ENCODE measurements at regions not wholly inside any gene's neighbourhood (a gene's known extent, or its start where the extent isn't known, plus 50 kb on each side); places are given as distances from the start of the nearest gene placed in this dataset.

DNA sequence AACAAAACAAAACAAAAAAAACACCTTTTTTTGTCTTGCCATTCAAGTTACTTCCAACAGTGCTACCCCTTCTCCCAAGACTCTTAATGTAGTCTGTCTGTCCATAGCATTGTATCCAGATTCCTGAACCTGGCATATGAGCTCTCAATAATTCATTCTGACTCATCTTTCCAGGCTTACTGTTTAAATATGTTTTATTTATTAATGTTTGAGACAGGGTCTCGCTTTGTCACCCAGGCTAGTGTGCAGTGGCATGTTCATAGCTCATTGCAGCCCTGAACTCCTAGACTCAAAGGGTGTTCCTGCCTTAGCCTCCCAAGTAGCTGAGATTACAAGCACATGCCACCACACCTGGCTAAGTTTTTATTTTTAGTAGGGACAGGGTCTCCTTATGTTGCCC lies 208.0 kb upstream of the DMRT1 start:
- DNase-seq, result no peak

DNA sequence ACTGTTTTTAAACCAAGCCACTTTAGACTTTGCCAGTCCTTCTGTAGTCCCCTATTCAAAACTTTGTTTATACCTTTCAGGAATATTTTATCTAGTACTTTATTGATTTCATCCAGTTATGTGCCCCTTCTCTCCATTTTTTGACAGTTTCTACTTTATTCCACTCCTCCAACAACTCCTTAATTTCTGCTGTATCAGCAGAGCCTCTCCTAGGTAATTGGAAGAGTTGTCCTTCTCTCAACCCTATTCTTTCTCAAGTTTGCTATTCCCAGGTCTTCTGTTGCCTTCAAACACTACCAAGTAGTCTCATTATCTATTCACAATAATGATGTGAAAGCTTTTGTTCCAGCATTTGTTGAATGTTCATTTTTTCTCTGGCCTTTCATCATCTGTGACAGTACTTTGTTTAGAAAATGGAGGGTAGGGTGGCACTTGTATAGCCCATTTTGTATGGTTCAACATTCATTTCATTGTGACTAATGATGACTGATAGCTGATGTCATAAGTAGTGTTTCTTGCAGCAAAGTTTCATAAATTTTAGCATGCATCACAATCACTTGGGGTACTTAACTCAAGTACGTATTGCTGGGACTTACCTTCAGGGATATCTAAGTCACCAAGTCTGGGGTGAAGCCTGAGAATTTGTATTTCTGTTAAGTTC lies 204.4 kb upstream of the DMRT1 start:
- DNase-seq, result no peak

DNA sequence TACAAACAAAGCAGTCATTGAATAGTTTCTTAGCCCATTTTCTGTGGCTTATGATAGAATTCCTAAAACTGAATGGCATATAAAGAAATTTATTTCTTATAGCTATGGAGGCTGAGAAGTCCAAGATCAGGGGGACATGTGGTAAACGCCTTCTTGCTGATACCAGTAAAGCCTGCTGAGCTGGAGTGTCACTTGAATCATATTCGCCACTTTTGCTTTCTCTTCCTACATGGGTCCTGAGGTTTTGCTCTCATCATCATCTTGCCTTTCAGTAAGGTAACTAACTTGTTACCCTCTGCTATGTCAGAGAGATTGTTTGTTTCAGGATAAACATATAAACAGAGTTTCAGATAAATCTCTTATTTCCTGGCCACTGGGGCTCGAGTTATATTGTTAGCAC lies 203.3 kb upstream of the DMRT1 start:
- no peak for DNase-seq

DNA sequence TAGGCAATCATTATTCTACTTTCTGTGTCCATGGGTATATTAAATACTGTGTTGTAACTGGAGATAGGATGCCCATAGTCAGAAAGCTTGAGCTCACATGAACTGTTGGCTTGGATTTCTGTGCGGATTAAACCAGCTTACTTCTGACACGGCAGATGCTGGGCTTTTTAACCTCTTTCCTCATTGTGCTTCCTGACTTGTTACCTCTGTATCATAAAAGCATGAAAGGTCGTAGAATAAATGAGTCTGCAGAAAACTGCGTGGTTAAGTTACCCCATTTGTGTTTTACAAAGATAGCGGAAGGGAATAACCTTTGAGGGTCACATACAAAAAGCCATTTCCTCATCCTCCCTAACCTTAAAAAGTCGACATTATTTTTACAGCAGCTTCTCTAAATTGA lies 199.5 kb upstream of the DMRT1 start:
- DNase-seq, result no peak

DNA sequence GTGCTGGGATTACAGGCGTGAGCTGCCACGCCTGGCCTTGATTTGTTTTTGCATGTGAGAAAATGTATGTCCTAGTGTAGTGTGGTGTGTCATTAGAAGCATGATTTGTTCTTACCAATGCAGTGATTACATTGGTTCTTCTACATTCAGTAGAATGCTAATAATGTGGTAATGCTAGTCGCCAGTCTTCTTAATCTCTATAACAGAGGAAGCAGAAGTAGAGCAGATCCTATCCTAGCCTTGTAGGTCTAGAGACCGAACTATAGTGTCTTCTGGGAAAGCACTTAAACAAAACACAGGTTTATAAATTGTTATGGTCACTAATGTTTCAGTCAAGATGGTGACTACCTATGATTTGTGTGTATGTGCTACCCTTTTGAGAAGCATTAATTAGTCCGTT lies 197.5 kb upstream of the DMRT1 start:
- DNase-seq, result no peak

DNA sequence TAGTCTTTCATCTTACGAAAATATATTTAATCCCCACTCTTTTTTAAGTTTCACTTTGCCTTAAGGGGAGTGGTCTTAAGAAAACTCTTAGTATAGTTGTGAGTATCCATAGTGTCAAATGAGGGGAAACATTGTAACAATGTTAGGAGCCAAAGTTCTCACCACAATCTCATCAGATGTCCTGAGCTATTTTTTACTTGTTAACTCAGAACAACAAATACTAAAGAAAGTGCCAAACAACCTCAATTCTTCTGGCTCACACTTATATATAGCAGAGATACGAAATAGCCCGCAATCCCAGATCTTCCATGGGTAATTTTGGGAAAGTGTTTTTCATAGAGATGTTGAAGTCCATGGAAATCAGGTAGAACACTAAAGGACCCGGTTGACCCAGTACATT lies 194.0 kb upstream of the DMRT1 start:
- no peak for DNase-seq

DNA sequence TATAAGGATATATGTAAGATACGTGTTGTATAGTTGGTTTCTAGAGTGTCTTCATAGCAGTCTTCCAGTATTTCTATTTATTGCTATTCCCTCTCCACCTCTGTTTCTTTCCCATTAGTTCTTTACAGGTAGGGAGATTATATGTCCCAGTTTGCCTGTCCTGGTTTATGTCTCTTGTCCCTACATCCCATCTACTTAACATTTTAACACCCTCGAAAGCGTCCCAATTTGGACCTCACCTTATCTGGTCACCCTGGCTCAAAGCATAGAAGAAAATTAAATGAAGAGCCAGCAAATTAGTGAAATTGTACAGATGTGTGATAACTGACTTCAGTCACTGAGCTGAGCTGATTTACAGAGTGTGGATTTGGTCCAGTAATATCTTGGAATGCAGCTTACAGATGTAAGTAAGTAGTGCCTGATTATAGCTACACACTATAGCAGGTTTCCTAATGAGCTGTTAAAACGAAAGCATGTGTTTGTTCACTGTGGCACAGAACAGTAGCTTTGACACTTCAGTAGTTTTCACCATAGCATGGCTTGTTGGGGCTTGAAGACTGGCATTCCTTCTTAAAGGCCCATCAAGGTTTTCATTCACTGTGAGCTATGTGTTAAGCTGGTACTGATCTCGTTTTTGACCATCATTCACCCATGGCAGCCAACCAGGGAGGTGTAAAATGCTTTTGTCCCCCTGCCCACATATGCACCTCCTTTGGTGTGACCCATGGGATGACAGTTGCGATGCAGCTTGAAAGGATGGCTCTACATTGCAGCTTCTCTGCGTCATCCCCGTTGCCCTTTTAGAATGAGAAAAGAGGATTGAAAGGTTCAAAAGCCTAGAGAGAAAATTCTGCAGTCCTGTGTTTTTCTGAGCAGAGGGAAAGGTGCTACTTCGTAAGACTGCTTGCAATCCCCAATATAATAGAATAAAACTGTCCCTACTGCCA lies 192.1 kb upstream of the DMRT1 start:
- DNase-seq, result no peak

DNA sequence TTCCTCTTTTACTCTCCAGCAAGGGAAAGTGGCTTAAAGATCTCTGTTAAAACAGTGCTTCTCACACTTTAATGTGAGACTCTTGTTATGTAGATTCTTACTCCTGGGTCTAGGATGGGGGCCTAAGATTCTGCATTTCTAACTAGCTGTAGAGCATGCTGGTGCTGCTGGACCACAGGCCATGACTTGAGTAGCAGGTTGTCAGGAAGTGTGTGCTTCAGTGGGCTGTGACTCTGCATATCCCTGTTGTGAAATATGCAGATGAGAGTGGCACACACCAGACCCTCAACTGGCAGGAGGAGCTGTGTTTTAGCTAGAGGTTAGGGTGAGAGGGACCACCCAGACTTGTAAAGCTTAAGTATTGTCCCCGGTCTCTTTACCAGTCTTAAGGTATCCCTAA lies 191.1 kb upstream of the DMRT1 start:
- DNase-seq, result no peak

DNA sequence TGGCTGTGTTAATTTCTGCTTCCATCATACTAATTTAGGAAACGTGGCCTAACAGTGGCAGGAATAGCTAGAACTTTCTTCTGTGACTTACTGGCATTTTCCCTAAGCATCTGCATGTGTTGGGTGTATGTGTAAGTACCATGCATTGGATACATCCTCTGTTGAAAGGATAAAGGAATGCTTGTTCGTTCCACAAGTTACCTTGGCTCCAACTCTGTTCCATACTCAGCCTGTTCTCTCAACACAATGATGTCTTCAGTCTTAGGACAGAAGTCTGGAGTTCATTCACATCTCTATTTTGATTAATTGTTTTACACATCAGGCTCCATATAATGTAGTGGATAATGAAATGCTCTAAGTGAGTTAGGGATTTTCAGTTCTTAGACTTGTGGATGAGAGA lies 190.1 kb upstream of the DMRT1 start:
- DNase-seq, result no peak

DNA sequence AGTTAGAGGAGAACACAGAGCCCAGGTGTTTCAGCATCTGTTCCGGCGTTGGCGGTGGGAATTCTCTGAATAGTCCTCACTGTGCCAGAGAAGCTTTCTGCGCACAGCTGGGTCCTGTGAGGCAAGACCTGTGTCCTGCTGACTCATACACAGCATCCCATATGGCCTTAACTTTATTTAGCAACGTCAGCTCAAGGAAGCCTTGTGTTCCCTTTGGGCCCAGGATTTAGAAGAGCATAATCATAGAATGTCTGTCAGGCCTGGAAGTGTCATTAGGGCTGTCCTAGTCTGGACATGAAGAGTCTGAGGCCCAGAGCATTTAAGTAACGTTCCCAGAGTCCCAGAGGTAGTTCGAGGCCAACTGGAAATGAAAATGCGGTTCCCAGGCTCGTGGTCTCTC lies 188.6 kb upstream of the DMRT1 start:
- peak; percentile 44 for DNase-seq

DNA sequence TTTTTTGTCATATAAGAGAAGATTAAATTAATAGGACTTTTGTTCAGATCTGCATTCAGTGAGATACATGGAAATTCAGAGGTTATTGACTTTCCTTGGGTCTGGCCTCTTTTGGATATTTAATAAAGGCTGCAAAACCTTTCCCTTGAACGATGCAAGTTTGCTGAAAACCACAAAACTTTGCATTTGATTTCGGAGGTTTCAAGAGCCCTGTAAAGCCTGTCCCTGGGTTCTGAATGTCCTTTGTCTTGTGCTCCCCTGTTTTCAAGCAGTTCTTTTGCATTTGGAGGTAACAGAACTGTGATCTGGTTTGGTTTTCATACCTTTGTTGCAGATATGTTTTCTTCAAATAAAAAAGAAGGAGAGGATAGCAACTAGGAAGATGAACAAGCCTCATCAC lies 188.1 kb upstream of the DMRT1 start:
- DNase-seq, result peak; percentile 29

DNA sequence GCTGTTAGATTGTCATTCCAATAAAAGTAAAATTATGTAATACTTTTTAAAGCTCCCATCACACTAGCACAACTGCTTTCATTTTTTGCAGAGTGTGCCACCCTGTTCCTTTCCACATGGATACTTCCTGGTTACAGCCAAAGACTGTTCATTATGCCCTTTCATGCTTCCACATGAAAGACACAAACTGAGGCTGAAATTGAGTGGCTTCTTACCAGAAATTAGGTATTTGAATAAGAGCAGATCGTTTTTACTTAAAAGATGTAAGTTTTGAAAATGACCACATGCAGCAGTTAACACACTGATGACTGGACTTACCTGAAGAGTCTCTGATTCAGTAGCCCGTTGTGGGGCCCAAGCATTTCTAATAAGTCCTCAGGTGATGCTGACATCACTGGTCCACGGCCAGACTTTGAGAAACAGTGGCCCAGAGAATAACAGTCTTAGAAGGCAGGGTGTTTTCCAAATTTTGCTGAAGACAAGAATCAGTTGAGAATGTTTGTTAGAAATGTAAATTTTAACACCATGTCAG lies 187.6 kb upstream of the DMRT1 start:
- DNase-seq, result no peak

DNA sequence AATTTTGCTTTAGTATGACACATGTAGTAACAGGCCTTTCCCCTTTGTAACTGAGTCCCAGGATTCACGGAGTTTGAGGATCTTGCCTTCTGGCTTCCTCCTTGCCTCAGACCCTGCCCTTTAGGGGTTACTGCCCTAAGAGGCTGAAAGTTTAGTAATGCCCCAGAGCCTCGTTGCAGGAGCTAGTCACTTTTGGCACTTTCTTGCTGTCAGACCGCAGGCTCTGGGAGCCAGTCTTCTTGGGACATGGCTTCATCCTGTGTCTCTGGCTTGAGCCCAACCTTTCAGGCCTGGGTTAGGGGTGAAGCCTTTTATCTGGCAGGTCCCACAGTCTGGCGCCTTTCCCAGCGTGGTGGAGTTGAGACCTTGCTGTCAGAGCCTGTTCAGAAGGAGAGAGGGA lies 185.6 kb upstream of the DMRT1 start:
- DNase-seq, result peak; percentile 10

DNA sequence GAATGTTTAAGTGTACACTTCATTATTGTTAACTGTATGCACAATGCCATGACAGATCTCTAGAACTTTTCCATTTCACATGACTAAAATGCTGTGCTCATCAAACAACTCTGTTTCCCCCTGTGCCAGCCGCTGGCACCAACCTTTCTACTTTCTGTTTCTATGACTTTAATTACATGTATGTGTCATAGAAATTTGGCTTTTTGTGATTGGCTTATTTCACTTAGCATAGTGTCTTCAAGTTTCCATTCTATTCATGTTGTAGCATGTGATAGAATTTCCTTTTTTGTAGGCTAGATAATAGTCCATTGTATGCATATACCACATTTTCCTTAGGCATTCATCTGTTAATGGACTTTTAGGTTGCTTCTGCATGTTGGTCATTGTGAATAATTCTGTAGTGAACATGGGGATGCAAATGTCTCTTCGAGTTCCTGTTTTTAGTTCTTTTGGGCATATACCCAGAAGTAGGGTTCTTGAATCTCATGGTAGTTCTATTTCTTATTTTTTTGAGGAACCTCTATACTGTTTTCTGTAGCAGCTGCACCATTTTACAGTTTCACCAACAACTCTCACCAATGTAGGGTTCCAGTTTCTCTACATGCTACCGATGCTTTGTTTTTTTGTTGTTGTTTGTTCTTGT lies 184.4 kb upstream of the DMRT1 start:
- DNase-seq, result no peak

DNA sequence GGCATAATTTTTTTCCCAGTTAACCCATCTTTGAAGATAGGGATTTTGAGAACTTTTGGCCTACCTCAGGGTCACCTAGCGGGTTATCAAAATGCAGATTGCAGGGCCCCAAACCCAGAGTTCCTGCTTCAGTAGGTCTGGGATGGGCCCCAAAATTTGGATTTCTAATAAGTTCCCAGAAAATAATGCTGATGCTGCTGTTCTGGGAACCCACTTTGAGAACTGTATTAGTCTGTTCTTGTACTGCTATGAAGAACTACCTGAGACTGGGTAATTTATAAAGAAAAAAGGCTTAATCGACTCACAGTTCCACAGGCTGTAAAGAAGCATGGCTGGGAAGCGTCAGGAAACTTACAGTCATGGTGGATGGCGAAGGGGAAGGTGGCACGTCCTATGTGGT lies 182.2 kb upstream of the DMRT1 start:
- DNase-seq, result no peak

DNA sequence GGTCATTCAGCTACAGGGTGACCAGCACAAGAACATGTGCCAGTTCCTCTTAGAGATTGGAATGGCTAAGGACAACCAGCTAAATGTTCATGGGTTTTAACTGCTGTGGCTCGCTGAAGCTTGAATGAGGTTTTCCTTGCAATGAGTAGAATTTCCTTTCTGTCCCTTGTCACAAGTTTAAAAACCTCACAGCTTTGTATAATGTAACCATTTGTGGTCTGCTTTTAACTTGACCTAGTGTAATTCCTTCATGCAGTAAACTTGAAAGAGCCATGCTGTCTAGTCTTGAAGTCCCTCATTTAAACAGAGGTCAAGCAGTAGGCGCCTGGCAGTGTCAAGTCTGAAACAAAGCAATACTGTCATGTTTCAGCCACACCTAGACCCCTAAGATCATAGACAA lies 181.3 kb upstream of the DMRT1 start:
- DNase-seq, result no peak

DNA sequence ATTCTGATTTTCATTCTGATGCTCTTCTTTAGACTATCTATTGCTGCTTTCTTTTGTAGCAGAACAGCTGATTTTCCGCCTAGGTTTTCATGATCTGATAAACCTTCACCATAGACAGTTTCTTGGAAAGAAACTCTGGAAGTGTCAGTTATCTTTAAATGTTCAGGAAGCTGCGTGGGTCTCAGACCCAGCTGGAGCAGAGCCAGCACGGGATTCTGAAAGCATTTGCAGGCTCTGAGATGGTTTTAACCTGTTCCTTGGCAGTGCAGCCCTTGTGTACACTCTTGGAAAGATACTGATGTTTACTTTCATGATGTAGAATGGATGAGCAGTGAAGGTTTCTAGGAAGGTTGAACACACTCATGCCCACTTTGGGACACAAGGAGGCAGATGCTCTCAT lies 178.0 kb upstream of the DMRT1 start:
- no peak for DNase-seq

DNA sequence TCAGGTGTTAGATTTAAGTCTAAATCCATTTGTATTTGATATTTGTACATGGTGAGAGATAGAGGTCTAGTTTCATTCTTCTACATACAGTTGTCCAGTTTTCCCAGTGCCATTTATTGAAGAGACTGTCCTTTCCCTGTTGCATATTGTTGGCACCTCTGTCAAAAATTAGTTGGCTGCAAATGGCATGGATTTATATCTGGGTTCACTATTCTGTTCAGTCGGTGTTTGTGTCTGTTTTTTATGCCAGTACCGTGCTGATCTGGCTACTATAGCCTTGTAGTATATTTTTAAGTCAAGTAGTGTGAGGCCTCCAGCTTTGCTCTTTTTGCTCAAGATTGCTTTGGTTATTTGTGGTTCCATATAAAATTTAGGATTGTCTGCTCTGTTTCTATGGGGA lies 176.2 kb upstream of the DMRT1 start:
- DNase-seq, result no peak

DNA sequence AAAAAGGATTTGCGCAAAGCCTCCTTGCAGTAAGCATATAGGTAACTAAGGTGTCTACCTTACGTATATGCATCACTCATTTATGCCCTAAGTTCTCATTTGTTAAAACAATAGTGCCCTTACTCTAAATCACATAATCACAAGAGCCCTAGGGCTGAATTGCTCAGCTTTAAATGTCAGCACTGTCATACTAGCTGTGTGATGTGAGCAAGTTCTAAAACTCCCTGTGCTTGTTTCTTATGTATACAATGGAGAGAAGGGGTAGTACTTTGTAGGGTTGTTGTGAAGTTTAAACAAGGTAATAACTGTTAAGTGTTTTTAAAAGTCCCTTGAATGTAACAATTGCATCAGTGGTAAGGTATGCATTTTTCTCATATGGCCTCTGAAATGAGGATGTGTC lies 169.5 kb upstream of the DMRT1 start:
- DNase-seq, result no peak

DNA sequence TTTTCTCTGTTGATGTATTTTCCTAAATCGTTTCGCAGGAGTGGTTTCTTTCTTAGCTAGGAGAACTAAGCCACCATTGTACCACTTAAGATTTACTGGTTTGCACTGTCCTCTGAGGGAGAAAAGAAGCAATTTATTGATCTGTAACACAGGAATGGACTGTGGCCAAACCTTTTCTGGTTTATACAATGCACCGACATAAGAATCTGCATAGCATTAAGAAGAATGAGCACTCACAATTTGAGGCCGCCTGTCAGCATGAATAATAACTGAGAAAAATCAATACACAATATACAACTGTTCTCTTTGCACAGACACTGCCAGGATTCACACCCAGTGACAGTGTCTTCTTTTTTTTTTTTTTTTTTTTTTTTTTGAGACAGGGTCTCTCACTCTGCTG lies 168.6 kb upstream of the DMRT1 start:
- no peak for DNase-seq

DNA sequence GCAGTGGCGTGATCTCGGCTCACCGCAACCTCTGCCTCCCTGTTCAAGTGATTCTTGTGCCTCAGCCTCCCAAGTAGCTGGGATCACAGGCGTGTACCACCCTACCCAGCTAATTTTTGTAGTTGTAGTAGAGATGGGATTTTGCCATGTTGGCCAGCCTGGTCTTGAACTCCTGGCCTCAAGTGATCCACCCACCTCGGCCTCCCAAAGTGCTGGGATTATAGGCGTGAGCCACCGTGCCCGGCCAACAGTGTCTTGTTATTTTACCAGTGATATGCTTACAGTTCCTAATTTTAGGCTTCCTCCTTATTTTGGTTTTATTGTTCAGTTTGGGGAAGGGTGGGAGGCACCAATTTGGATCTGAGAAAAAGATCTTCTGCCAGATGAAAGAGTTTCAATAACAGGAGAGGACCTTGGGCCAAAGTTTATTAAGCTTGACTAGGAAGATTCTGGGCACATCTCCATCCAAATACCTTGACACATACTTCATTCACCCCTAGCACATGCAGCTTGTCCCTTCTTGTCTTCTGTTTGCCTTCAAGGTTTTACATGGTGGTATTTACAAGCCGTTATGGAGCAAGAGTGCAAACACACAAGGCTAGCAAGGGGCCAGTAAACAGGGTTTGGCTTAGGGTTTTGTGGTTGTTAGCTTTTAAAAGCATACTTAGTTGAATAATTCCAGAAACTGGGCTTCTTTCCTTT lies 168.1 kb upstream of the DMRT1 start:
- DNase-seq, result no peak

DNA sequence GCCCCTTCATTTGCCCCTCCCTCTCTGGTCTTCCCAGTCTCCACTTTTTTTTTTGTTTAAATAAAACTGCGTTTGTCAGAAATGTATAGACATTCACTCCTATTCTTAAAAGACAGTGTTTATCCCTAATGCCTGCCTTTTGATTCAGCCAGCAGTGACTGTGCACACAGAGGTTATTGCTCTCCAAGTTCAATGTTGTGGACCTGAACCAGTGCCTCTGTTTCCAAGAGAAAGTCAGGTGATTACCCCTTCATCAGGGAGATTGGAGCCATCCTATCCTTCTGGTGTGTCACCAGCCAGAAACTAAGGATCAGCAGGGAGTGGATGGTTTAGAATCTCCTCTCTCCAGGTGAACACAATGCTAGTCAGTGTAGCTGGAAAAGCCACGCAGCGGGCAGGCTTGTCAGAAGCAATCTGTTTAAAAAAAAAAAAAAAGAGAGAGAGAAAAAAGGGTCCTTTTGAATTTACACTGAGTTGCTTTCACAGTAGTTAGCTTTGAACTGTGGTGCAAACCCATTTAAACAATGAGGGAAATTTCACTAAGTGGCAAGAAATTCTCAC lies 167.5 kb upstream of the DMRT1 start:
- DNase-seq, result no peak

All from RPMI8226 (cell line).